HFF-Myc (cell line): ENCODE measurements at regions not wholly inside any gene's neighbourhood (a gene's known extent, or its start where the extent isn't known, plus 50 kb on each side); places are given as distances from the start of the nearest gene placed in this dataset.

Source experiments
- DNase-seq: peaks from one replicate; pipeline ENCODE4 v3.0.0-alpha.2; 2011; ENCODE audit warnings: low read depth; ENCODE audit errors: extremely low read depth
- H3K4me3 ChIP-seq: replicated peaks from 2 replicates; pipeline ENCODE4 v1.5.1; 2011; ENCODE audit warnings: low read depth, mild to moderate bottlenecking, control low read depth, low read length
- TF ChIP-seq, protein P1 (sequence below): IDR thresholded peaks from 2 replicates; pipeline ENCODE4 v1.5.1; 2012; ENCODE audit warnings: mild to moderate bottlenecking, low read depth, low read length, control low read depth; ENCODE audit errors: missing control alignments

DNA sequence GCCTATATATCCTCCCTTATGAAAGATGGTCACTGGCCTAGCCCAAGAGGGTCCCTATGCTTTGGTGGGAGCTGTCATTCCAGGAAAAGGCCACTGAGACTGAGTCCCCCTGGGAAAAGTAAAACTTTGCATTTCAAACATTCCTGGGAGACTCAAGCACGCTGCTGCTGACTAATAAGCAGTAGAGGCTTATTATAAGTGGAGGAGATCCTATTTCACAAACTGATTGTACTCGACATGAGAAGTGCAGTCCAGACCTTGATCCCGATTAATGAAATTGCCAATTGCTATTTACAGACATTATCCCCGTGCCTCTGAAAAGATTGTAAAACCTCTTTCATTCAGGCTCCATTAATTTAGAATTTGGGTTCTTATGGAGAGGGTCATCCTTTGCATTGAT lies 96.6 kb downstream of the EMP1 start:
- H3K4me3 ChIP-seq = no peak overlapping the region
- TF ChIP-seq, protein P1, sequence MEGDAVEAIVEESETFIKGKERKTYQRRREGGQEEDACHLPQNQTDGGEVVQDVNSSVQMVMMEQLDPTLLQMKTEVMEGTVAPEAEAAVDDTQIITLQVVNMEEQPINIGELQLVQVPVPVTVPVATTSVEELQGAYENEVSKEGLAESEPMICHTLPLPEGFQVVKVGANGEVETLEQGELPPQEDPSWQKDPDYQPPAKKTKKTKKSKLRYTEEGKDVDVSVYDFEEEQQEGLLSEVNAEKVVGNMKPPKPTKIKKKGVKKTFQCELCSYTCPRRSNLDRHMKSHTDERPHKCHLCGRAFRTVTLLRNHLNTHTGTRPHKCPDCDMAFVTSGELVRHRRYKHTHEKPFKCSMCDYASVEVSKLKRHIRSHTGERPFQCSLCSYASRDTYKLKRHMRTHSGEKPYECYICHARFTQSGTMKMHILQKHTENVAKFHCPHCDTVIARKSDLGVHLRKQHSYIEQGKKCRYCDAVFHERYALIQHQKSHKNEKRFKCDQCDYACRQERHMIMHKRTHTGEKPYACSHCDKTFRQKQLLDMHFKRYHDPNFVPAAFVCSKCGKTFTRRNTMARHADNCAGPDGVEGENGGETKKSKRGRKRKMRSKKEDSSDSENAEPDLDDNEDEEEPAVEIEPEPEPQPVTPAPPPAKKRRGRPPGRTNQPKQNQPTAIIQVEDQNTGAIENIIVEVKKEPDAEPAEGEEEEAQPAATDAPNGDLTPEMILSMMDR = no peak

DNA sequence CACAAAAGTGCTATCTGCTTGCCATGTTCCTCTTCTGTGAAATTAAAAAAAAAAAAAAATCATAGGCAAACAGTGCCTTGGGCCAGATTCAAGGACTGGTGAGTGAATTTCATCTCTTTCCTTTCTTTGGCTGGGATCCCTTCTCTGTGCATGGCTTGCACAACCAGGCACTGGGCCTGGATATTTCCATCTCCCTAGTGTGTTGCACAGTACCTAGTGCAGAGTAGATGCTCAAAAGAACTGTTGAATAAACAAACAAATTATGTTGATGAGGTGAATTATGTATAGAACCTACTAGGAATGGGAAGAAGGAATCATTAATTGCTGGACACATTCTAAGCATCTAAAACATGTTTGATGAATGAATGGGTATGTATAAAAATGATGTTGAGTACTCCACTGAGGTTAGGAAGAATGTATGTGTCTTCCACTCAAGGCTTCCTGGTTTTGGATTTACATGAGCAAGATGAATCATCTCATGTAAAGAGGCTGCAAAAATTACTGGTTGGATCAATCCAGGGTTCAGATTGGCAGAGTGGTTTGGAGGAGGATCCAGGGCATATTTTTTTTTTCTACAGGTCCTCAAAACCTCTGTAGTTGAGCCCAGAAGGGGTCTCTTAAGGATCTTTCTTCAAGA lies 93.2 kb downstream of the EMP1 start:
- H3K4me3 ChIP-seq = no peak overlapping the region
- TF ChIP-seq, protein P1 = no peak
- DNase-seq = no peak

More for the DNA sequence above, 96.6 kb downstream of the EMP1 start:
- DNase-seq = no peak

DNA sequence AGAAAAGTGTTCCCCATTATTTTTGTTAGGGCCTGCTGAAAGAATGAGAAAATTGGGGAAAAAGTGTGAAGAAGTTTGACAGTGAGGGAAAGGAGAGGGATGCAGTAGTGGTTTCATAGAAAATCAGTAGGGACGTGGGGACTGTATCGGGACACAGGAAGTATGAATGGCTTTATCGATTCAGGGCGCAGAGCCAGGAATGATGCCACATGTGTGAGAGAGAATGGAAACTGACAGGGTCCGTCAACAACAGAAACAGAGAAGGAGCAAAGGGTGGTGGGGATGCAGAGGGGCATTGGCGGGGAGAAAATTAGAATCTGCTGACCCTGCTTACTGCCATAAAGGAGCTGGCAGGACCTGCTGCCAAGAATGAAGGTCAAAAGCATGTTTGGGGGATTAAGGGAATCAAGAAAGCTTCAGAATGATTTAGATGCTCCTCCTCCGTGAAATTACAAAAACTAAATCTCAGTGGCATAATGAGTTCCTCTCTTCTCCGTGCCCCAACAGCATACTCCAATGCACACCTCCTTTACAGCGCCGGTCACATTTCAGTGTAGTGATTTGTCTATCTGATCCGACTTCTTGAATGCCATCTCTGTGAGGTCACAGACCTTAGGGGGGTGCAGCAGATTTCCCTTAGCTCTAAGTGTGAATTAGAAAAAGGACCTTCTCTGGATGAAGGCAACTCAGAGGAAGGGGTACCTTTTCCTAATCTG lies 92.6 kb downstream of the EMP1 start:
- TF ChIP-seq, protein P1 = no peak
- DNase-seq = no peak
- no peak overlapping the region for H3K4me3 ChIP-seq

DNA sequence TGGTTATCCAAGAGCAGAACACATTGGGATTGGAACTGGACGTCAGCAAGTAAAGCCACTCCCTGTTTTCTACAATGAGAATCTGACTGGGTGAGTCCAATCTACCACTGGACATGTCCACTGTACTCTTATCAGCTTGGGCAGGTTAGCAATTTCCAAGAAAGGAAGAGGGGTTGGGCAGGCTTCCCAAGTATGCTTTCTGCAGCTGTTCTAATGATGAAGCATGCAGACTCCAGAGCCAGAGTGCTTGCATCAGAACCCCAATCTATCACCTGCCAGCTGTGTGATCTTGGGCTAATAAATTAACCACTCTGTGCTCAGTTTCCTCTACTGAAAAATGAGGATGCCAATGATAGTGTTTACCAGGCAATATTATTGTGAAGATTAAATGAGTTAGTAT lies 92.0 kb downstream of the EMP1 start:
- no peak for DNase-seq
- TF ChIP-seq, protein P1 = no peak
- no peak overlapping the region for H3K4me3 ChIP-seq

DNA sequence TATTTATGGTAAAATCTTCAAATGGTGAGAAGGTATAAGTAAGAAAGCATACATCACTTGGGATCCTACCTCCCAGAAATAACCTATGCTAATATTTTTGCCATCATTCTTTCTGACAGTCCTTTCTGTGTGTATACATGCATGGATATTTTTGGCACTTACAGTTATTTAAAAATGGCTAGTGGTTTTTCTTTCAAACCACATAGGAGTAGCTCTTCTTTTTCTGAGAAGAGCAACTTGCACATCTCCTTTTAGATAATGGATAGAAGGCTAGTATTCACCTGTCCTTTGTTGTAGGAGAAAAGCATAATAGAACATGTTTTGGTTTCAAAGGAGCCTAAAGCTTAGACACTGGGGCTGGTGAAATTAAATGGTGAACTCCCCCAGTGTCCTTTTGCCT lies 87.3 kb downstream of the EMP1 start:
- no peak for DNase-seq
- no peak overlapping the region for H3K4me3 ChIP-seq
- TF ChIP-seq, protein P1 = no peak

DNA sequence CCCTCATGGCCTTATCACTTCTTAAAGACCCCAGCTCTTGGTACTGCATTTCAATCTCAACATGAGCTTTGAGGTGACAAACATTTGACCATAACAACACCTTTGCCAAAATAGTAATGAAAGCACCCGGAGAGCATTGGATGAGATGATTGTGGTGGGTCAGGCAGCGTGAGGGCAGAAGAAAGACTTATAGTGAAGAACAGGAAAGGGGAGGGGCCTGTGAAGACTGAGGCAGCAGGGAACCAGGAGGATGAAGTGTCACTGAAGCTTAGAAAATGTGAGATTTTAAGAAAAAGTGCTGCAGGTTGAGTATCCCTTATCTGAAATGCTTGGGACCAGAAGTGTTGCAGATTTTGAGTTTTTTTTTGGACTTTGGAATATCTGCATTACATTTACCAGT lies 86.3 kb downstream of the EMP1 start:
- TF ChIP-seq, protein P1 = no peak
- H3K4me3 ChIP-seq = no peak overlapping the region
- DNase-seq = no peak
